H1 (cell line): ENCODE measurements at regions not wholly inside any gene's neighbourhood (a gene's known extent, or its start where the extent isn't known, plus 50 kb on each side); places are given as distances from the start of the nearest gene placed in this dataset.

Experiments
- CTCF ChIA-PET: fragments of 300-600 bp; sonication (Branson Sonifier 250); formaldehyde crosslinking; loops from one replicate; lab custom pipeline; 2021; ENCODE audit not compliant: partially characterized antibody; lab: Charles Lee
- POLR2A ChIA-PET: fragments of 300-600 bp; sonication (Branson Sonifier 250); formaldehyde crosslinking; loops from one replicate; lab custom pipeline; 2021; ENCODE audit warnings: inconsistent platforms; ENCODE audit not compliant: partially characterized antibody; lab: Charles Lee
- DNase-seq, 2 experiments: peaks; one replicate each; pipeline versions ENCODE4 v3.0.0 to v3.0.0-alpha.2; 2010 to 2022; ENCODE audit warnings: low spot score in 2 of 2, low read depth in 1 of 2, mixed read lengths in 1 of 2
- FAIRE-seq: peaks from 2 replicates; lab custom pipeline; 2011; peaks lifted over from hg19 to GRCh38; lab: Jason Lieb, UNC
- H2AFZ ChIP-seq: 2 replicates; pipeline ENCODE4 v1.8.1; 2012; ENCODE audit warnings: low read length, inconsistent platforms
- H2AK5ac ChIP-seq: 2 replicates; pipeline ENCODE4 v1.6.1; 2013; ENCODE audit warnings: low read depth, low read length
- H2BK120ac ChIP-seq: replicated peaks from 2 replicates; pipeline ENCODE3; 2013; ENCODE audit warnings: low read depth, low read length, inconsistent platforms
- H2BK12ac ChIP-seq: 2 replicates; pipeline ENCODE4 v1.6.1; 2013; ENCODE audit warnings: low read depth, low read length
- H2BK15ac ChIP-seq: 2 replicates; pipeline ENCODE4 v1.6.1; 2013; ENCODE audit warnings: low read length
- H2BK20ac ChIP-seq: 2 replicates; pipeline ENCODE4 v1.6.1; 2013; ENCODE audit warnings: low read length
- H2BK5ac ChIP-seq: 2 replicates; pipeline ENCODE4 v1.6.1; 2013; ENCODE audit warnings: low read depth, low read length
- H3K14ac ChIP-seq: 2 replicates; pipeline ENCODE4 v1.6.1; 2013; ENCODE audit warnings: inconsistent platforms; ENCODE audit not compliant: insufficient read length
- H3K18ac ChIP-seq: 2 replicates; pipeline ENCODE4 v1.6.1; 2013; ENCODE audit warnings: low read length; ENCODE audit errors: extremely low read depth
- H3K23ac ChIP-seq: 2 replicates; pipeline ENCODE4 v1.6.1; 2013; ENCODE audit warnings: inconsistent platforms; ENCODE audit not compliant: insufficient read length
- H3K23me2 ChIP-seq: 2 replicates; pipeline ENCODE4 v1.6.1; 2013; ENCODE audit warnings: low read depth, low read length
- H3K27ac ChIP-seq: 2 replicates; pipeline ENCODE4 v1.6.1; 2011; ENCODE audit warnings: low read depth, low read length, inconsistent platforms
- H3K27me3 ChIP-seq, 4 experiments: replicated peaks in 1 of 4; 1 replicate in 1 of 4; 2 replicates in 3 of 4; pipeline versions ENCODE4 v1.6.1 to v1.8.1; 2011 to 2013; ENCODE audit warnings: low read length in 3 of 4, mild to moderate bottlenecking in 3 of 4, inconsistent platforms in 2 of 4, mixed read lengths in 2 of 4, moderate library complexity in 1 of 4; ENCODE audit not compliant: control insufficient read depth in 3 of 4, insufficient read depth in 3 of 4; ENCODE audit errors: extremely low read depth in 1 of 4
- H3K36me3 ChIP-seq, 4 experiments: 2 replicates each; pipeline versions ENCODE4 v1.6.1 to v1.8.1; 2011 to 2013; ENCODE audit warnings: mild to moderate bottlenecking in 4 of 4, low read length in 3 of 4, moderate library complexity in 2 of 4, control low read depth in 1 of 4, inconsistent platforms in 1 of 4; ENCODE audit not compliant: insufficient read depth in 4 of 4, control insufficient read depth in 2 of 4
- H3K4ac ChIP-seq: replicated peaks from 2 replicates; pipeline ENCODE3; 2013; ENCODE audit warnings: low read length, low read depth, mixed read lengths, inconsistent platforms; ENCODE audit not compliant: insufficient read length
- H3K4me1 ChIP-seq, 4 experiments: replicated peaks in 1 of 4; 1 replicate in 1 of 4; 2 replicates in 3 of 4; pipeline versions ENCODE4 v1.6.1 to v1.8.1; 2011 to 2013; ENCODE audit warnings: low read length in 3 of 4, inconsistent platforms in 2 of 4, mixed read lengths in 1 of 4; ENCODE audit not compliant: insufficient read depth in 4 of 4, control insufficient read depth in 3 of 4
- H3K4me2 ChIP-seq, 2 experiments: 2 replicates each; pipeline versions ENCODE4 v1.6.1 to v1.8.1; 2011 to 2013; ENCODE audit warnings: low read depth in 2 of 2, low read length in 2 of 2, control low read depth in 1 of 2, inconsistent platforms in 1 of 2, mild to moderate bottlenecking in 1 of 2; ENCODE audit not compliant: insufficient read depth in 1 of 2
- H3K4me3 ChIP-seq, 4 experiments: fragments of 200-600, 300-600 bp in 1 of 4; sonication (generic), shearing (Covaris generic), sonication (Bioruptor Twin) in 1 of 4; 2 replicates each; pipeline versions ENCODE4 v1.5.1 to v1.8.1; 2011 to 2016; ENCODE audit warnings: low read length in 4 of 4, low read depth in 3 of 4, control low read depth in 2 of 4, inconsistent platforms in 2 of 4, mild to moderate bottlenecking in 2 of 4, mixed read lengths in 1 of 4, moderate library complexity in 1 of 4; ENCODE audit not compliant: insufficient read depth in 2 of 4; ENCODE audit errors: extremely low read depth in 1 of 4
- H3K56ac ChIP-seq: replicated peaks from 2 replicates; pipeline ENCODE3; 2013; ENCODE audit warnings: low read depth, mild to moderate bottlenecking, mixed read lengths, low read length, inconsistent platforms; ENCODE audit not compliant: insufficient read length
- H3K79me1 ChIP-seq: 2 replicates; pipeline ENCODE4 v1.6.1; 2013; ENCODE audit warnings: low read depth, low read length, control low read depth
- H3K79me2 ChIP-seq, 2 experiments: 2 replicates each; pipeline versions ENCODE4 v1.6.1 to v1.8.1; 2012 to 2013; ENCODE audit warnings: low read length in 2 of 2, mild to moderate bottlenecking in 2 of 2, inconsistent platforms in 1 of 2; ENCODE audit not compliant: insufficient read depth in 2 of 2, control insufficient read depth in 1 of 2
- H3K9ac ChIP-seq, 4 experiments: replicated peaks in 1 of 4; 1 replicate in 1 of 4; 2 replicates in 3 of 4; pipeline versions ENCODE4 v1.6.1 to v1.8.1; 2011 to 2013; ENCODE audit warnings: low read depth in 3 of 4, low read length in 3 of 4, control low read depth in 2 of 4, mild to moderate bottlenecking in 2 of 4, moderate library complexity in 2 of 4, inconsistent platforms in 1 of 4; ENCODE audit errors: extremely low read depth in 1 of 4
- H3K9me3 ChIP-seq, 2 experiments: 2 replicates each; pipeline versions ENCODE4 v1.6.1 to v1.8.1; 2012 to 2013; ENCODE audit warnings: mild to moderate bottlenecking in 2 of 2, moderate library complexity in 2 of 2, control low read depth in 1 of 2, inconsistent platforms in 1 of 2, low read depth in 1 of 2, low read length in 1 of 2, mixed read lengths in 1 of 2; ENCODE audit not compliant: insufficient read depth in 2 of 2
- H4K20me1 ChIP-seq, 2 experiments: replicated peaks in 1 of 2; 2 replicates each; pipeline versions ENCODE3 to v1.8.1; 2011 to 2013; ENCODE audit warnings: inconsistent platforms in 2 of 2, low read length in 2 of 2, mild to moderate bottlenecking in 1 of 2; ENCODE audit not compliant: insufficient read depth in 2 of 2, control insufficient read depth in 1 of 2
- H4K5ac ChIP-seq: 2 replicates; pipeline ENCODE4 v1.6.1; 2013; ENCODE audit warnings: low read length, low read depth, mixed read lengths, inconsistent platforms; ENCODE audit not compliant: insufficient read length
- H4K8ac ChIP-seq: 2 replicates; pipeline ENCODE4 v1.8.0; 2013; ENCODE audit warnings: mild to moderate bottlenecking, moderate library complexity, low read length, inconsistent platforms; ENCODE audit not compliant: insufficient read depth; ENCODE audit errors: extremely low read depth
- H4K91ac ChIP-seq: replicated peaks from 2 replicates; pipeline ENCODE3; 2013; ENCODE audit warnings: low read length, mixed read lengths, inconsistent platforms; ENCODE audit not compliant: insufficient read length
- CBX8 ChIP-seq: fragments of 300-800, 300-1000 bp; sonication (generic); IDR thresholded peaks from 2 replicates; pipeline ENCODE4 v1.7.1; 2016; ENCODE audit warnings: low read depth, low read length, borderline replicate concordance
- EZH2 ChIP-seq: fragments of 200-600 bp; sonication (generic); IDR thresholded peaks from 2 replicates; pipeline ENCODE4 v1.7.1; 2012; ENCODE audit warnings: low read depth, mild to moderate bottlenecking, moderate library complexity, low read length, inconsistent platforms; ENCODE audit not compliant: severe bottlenecking
- RNF2 ChIP-seq: fragments of 200-900, 300-1000 bp; sonication (generic); IDR thresholded peaks from 2 replicates; pipeline ENCODE4 v1.7.1; 2016; ENCODE audit warnings: borderline replicate concordance, low read depth, mild to moderate bottlenecking, antibody characterized with exemption, low read length; ENCODE audit not compliant: poor library complexity, severe bottlenecking; ENCODE audit errors: missing control alignments
- RXRA ChIP-seq: IDR thresholded peaks from 2 replicates; pipeline ENCODE4 v1.6.1; 2011; ENCODE audit warnings: low read depth, mild to moderate bottlenecking, low read length, moderate library complexity; ENCODE audit not compliant: insufficient read depth
- SUZ12 ChIP-seq: fragments of 200-600 bp; sonication (generic); IDR thresholded peaks from 2 replicates; pipeline ENCODE4 v1.6.1; 2012; ENCODE audit warnings: mild to moderate bottlenecking, inconsistent platforms, low read length, moderate library complexity, mixed read lengths
- WGBS, 2 experiments: shearing (Covaris generic) in 1 of 2; methylation state at CpG; one replicate each; pipeline versions ENCODE4 v1.1.6 to v1.1.7; 2013 to 2015; ENCODE audit warnings: low lambda C conversion rate in 2 of 2, mixed read lengths in 2 of 2, inconsistent platforms in 1 of 2, low coverage in 1 of 2, missing lambda C conversion rate in 1 of 2; ENCODE audit not compliant: insufficient replicate concordance in 2 of 2, insufficient coverage in 1 of 2, insufficient read length in 1 of 2; ENCODE audit errors: extremely low coverage in 1 of 2, missing lambda C conversion rate in 1 of 2; 5-methylcytosine and 5-hydroxymethylcytosine counted together

GRCh38 chr11:16612566-16613261 lies 125.7 kb upstream of the C11orf58 start:
- FAIRE-seq = no peak
- DNase-seq = no peak

More at GRCh38 chr11:16612566-16613261, 125.7 kb upstream of the C11orf58 start:
- H2BK12ac ChIP-seq = no peak overlapping the region
- no peak overlapping the region for H2BK5ac ChIP-seq
- H3K56ac ChIP-seq = no peak overlapping the region
- no peak overlapping the region; the same call in 1 of the 2 replicates for H4K8ac ChIP-seq
- H2AK5ac ChIP-seq = no peak overlapping the region; the same call in 1 of the 2 replicates
- H3K4ac ChIP-seq = no peak overlapping the region
- H3K18ac ChIP-seq = no peak overlapping the region
- no peak overlapping the region for H4K5ac ChIP-seq
- 6% methylated on average over 26 of the region's 26 CpGs; no CpG with 5 or more reads in 1 of the 2 experiments for WGBS, 2 experiments
- H4K91ac ChIP-seq = no peak overlapping the region
- no peaks in the 10 kb centered on the region for H3K9me3 ChIP-seq
- no peak overlapping the region for H2AFZ ChIP-seq
- H3K23me2 ChIP-seq = peaks cover 10% of the 10 kb centered on the region
- no peak overlapping the region for H3K9ac ChIP-seq
- TF ChIP-seq SUZ12 = peak; percentile 98
- peak; percentile 87 for TF ChIP-seq RNF2
- TF ChIP-seq RXRA = no peak
- TF ChIP-seq CBX8 = 0 out of 2 replicates have a peak, but pooled peaks have one; percentile 66
- TF ChIP-seq EZH2 = peak; percentile 92
- TF ChIP-seq, all 59 proteins: peak for 4
- H3K79me1 ChIP-seq = no peaks in the 10 kb centered on the region
- H2BK15ac ChIP-seq = no peak overlapping the region
- H3K4me1 ChIP-seq = peaks cover 0 to 19% (median 5%) of the 10 kb centered on the region in 4 experiments; a peak in 5 of 7 replicates
- peaks cover 53 to 84% (median 74%) of the 10 kb centered on the region in 4 experiments for H3K27me3 ChIP-seq
- ChIA-PET CTCF (interaction anchor here (0.5 to 3.3 kb wide), 17 partner anchors 8 to 811 kb away, joined by 3 to 16 read pairs (median 3); no protein-coding TSS in a partner anchor), POLR2A (no interaction called here)
- no peak overlapping the region for H3K14ac ChIP-seq
- no peaks in the 10 kb centered on the region for H3K79me2 ChIP-seq
- no peak overlapping the region for H3K27ac ChIP-seq
- no peak overlapping the region for H2BK20ac ChIP-seq
- peaks cover 14 to 21% of the 10 kb centered on the region in 2 experiments for H4K20me1 ChIP-seq
- peak overlapping the region; percentile 63 to 92 for H3K4me2 ChIP-seq
- H3K36me3 ChIP-seq = peaks cover 0 to 6% (median 0%) of the 10 kb centered on the region in 4 experiments; a peak in 1 of 8 replicates
- H2BK120ac ChIP-seq = no peak overlapping the region
- no peak overlapping the region for H3K23ac ChIP-seq
- peak overlapping the region in 1 of 4 experiments; percentile 59; a peak in 3 of 8 replicates for H3K4me3 ChIP-seq
